ENCODE measurements at regions not wholly inside any gene's neighbourhood (a gene's known extent, or its start where the extent isn't known, plus 50 kb on each side); places are given as distances from the start of the nearest gene placed in this dataset.

- intact Hi-C loops (cut with DNase I) = no loop called here
Observed at GRCh38 chr11:37115963-37116362, 517.9 kb upstream of the RAG2 start.

DNA sequence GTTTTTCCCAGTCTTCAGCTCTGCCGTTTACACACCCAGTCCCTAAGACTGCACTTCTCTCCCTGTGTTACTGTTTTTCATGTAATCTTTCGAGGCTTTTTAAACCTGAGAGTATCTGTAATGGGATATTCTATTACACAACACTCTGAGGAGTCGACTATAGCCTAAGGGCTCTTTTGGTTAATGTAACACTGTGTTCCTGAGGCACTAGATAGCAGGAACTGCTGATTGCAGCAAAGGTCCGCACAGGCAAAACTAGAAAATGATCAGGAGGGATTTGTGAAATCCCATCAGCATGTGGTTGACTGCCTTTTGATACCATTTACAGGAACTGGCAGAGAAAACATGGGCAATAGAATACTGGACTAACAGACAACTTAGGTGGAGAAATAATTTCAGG lies 512.3 kb upstream of the RAG2 start:
- ATAC-seq = peak; percentile 90 to 93
- no peak overlapping the region for H3K27ac ChIP-seq

More at GRCh38 chr11:37115963-37116362, 517.9 kb upstream of the RAG2 start:
- Histone ChIP-seq H3K4me3 (no peak overlapping the region), H3K27ac (no peak overlapping the region), H3K4me1 (no peaks in the 10 kb centered on the region), H3K9me3 (no peaks in the 10 kb centered on the region), H3K27me3 (ENCODE audit: low read depth) (no peaks in the 10 kb centered on the region), H3K36me3 (no peaks in the 10 kb centered on the region)
- ATAC-seq (no peak), DNase-seq (no peak)
- TF ChIP-seq, protein P1, sequence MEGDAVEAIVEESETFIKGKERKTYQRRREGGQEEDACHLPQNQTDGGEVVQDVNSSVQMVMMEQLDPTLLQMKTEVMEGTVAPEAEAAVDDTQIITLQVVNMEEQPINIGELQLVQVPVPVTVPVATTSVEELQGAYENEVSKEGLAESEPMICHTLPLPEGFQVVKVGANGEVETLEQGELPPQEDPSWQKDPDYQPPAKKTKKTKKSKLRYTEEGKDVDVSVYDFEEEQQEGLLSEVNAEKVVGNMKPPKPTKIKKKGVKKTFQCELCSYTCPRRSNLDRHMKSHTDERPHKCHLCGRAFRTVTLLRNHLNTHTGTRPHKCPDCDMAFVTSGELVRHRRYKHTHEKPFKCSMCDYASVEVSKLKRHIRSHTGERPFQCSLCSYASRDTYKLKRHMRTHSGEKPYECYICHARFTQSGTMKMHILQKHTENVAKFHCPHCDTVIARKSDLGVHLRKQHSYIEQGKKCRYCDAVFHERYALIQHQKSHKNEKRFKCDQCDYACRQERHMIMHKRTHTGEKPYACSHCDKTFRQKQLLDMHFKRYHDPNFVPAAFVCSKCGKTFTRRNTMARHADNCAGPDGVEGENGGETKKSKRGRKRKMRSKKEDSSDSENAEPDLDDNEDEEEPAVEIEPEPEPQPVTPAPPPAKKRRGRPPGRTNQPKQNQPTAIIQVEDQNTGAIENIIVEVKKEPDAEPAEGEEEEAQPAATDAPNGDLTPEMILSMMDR (IDR thresholded peaks at IDR 0.05) = no peak

GRCh38 chr11:37109286-37109585 lies 511.2 kb upstream of the RAG2 start:
- intact Hi-C loops (cut with DNase I) = no loop called here
- no peaks in the 10 kb centered on the region for H3K27me3 ChIP-seq (ENCODE audit: low read depth)
- ATAC-seq (peak in 1 of 2 donors; percentile 20), DNase-seq (no peak)
- no peaks in the 10 kb centered on the region for H3K36me3 ChIP-seq
- H3K9me3 ChIP-seq = no peaks in the 10 kb centered on the region
- H3K27ac ChIP-seq = no peak overlapping the region
- H3K4me1 ChIP-seq = no peaks in the 10 kb centered on the region
- TF ChIP-seq, protein P1 (IDR thresholded peaks at IDR 0.05) = no peak
- H3K4me3 ChIP-seq = no peak overlapping the region

More for the DNA sequence above, 512.3 kb upstream of the RAG2 start:
- no peaks in the 10 kb centered on the region for H3K36me3 ChIP-seq
- H3K4me1 ChIP-seq = no peaks in the 10 kb centered on the region
- no peak overlapping the region for H3K4me3 ChIP-seq
- DNase-seq = no peak
- H3K9me3 ChIP-seq = no peaks in the 10 kb centered on the region
- TF ChIP-seq, protein P1 (IDR thresholded peaks at IDR 0.05) = no peak
- intact Hi-C loops (cut with DNase I) = no loop called here
- H3K27me3 ChIP-seq (ENCODE audit: low read depth) = no peaks in the 10 kb centered on the region

- DNase-seq (no peak), ATAC-seq (no peak)
- no peaks in the 10 kb centered on the region for H3K27me3 ChIP-seq (ENCODE audit: low read depth)
- H3K4me3 ChIP-seq = no peak overlapping the region
- no peak overlapping the region for H3K27ac ChIP-seq
- TF ChIP-seq, protein P1 (IDR thresholded peaks at IDR 0.05) = no peak
- H3K4me1 ChIP-seq = no peaks in the 10 kb centered on the region
- intact Hi-C loops (cut with DNase I) = no loop called here
- no peaks in the 10 kb centered on the region for H3K36me3 ChIP-seq
- no peaks in the 10 kb centered on the region for H3K9me3 ChIP-seq
Observed at GRCh38 chr11:37108436-37109285, 510.6 kb upstream of the RAG2 start.

GRCh38 chr11:37107831-37108230 lies 509.8 kb upstream of the RAG2 start:
- no peaks in the 10 kb centered on the region for H3K27me3 ChIP-seq (ENCODE audit: low read depth)
- intact Hi-C loops (cut with DNase I) = no loop called here
- H3K27ac ChIP-seq = no peak overlapping the region
- no peaks in the 10 kb centered on the region for H3K36me3 ChIP-seq
- DNase-seq (no peak), ATAC-seq (no peak)
- no peaks in the 10 kb centered on the region for H3K9me3 ChIP-seq
- H3K4me1 ChIP-seq = no peaks in the 10 kb centered on the region
- TF ChIP-seq, protein P1 (IDR thresholded peaks at IDR 0.05) = no peak
- no peak overlapping the region for H3K4me3 ChIP-seq
